Right forelimb (tissue), 1 donor: ENCODE measurements at regions not wholly inside any gene's neighbourhood (a gene's known extent, or its start where the extent isn't known, plus 50 kb on each side); places are given as distances from the start of the nearest gene placed in this dataset.

Experiments used
- DNase-seq: peaks from one replicate; pipeline ENCODE4 v3.0.0-alpha.2; 2018

- DNase-seq = no peak
Observed at GRCh38 chr11:115564851-115565250, 60.6 kb upstream of the CADM1 start.

GRCh38 chr11:115561116-115561515 is 56.9 kb upstream of the CADM1 start:
- DNase-seq = no peak

- DNase-seq = no peak
Observed at GRCh38 chr11:115558635-115559034, 54.4 kb upstream of the CADM1 start.

- no peak for DNase-seq
Observed at GRCh38 chr11:115557681-115558080, 53.5 kb upstream of the CADM1 start.

- DNase-seq = no peak
Observed at GRCh38 chr11:115556984-115557383, 52.8 kb upstream of the CADM1 start.

GRCh38 chr11:115555336-115556090 is 51.3 kb upstream of the CADM1 start:
- DNase-seq = no peak
